PFSK-1 (cell line): ENCODE measurements at regions not wholly inside any gene's neighbourhood (a gene's known extent, or its start where the extent isn't known, plus 50 kb on each side); places are given as distances from the start of the nearest gene placed in this dataset.

Experiments
- FOXP2 ChIP-seq: optimal IDR thresholded peaks from 2 replicates; pipeline ENCODE3; 2011; ENCODE audit warnings: borderline replicate concordance, control low read depth, inconsistent platforms; ENCODE audit not compliant: insufficient read depth; ENCODE audit errors: extremely low read length, extremely low read depth
- POLR2AphosphoS5 ChIP-seq: IDR thresholded peaks from 2 replicates; pipeline ENCODE4 v1.6.1; 2012; ENCODE audit warnings: low read depth, mild to moderate bottlenecking, control low read depth, low read length, moderate library complexity
- REST ChIP-seq, 2 experiments: IDR thresholded peaks; 2 replicates each; pipeline versions ENCODE4 v1.6.1 to v1.8.0; 2011 to 2012; ENCODE audit warnings: low read depth in 2 of 2, low read length in 2 of 2, control low read depth in 1 of 2, inconsistent platforms in 1 of 2, mild to moderate bottlenecking in 1 of 2, moderate library complexity in 1 of 2; ENCODE audit not compliant: insufficient read depth in 1 of 2
- SIN3A ChIP-seq: IDR thresholded peaks from 2 replicates; pipeline ENCODE4 v1.6.1; 2012; ENCODE audit warnings: mild to moderate bottlenecking, low read length, moderate library complexity, borderline replicate concordance; ENCODE audit not compliant: insufficient read depth
- TAF1 ChIP-seq: IDR thresholded peaks from 2 replicates; pipeline ENCODE4 v1.6.1; 2012; ENCODE audit warnings: low read length, control low read depth, borderline replicate concordance; ENCODE audit not compliant: insufficient read depth

- TF ChIP-seq TAF1 (no peak), POLR2AphosphoS5 (no peak), SIN3A (no peak), REST (IDR thresholded peaks at IDR 0.05; ENCODE audit: insufficient read depth in 1 of 2, low read depth in 2 of 2, low read length in 2 of 2) (no peak), FOXP2 (no peak)
Measured at GRCh38 chr5:158429564-158429963, 570.6 kb upstream of the CLINT1 start.
